A549 (cell line): ENCODE measurements at regions not wholly inside any gene's neighbourhood (a gene's known extent, or its start where the extent isn't known, plus 50 kb on each side); places are given as distances from the start of the nearest gene placed in this dataset.
A peak's percentile ranks its signal among the peaks of the same experiment; 100 is the strongest.

Experiments used
- ATAC-seq, 2 experiments: fragments of 200-7000 bp in 1 of 2; fragments of >200 bp in 1 of 2; cut with Nextera tagmentation in 1 of 2; cut with Tn5 transposase in 1 of 2; 3 replicates each; pipeline versions ENCODE4 v1.8.0 to v1.9.1; 2018 to 2020; ENCODE audit warnings: mild to moderate bottlenecking in 1 of 2, moderate library complexity in 1 of 2
- CTCF ChIA-PET: fragments of 300-600 bp; sonication (Branson Sonifier 250); formaldehyde crosslinking; extraction: SDS; loops from one replicate; lab custom pipeline; 2021; ENCODE audit warnings: antibody characterized with exemption, inconsistent platforms; lab: Yijun Ruan, JAX
- POLR2A ChIA-PET: fragments of 350-600 bp; formaldehyde crosslinking; extraction: SDS; loops from one replicate; lab custom pipeline; 2021; ENCODE audit warnings: antibody characterized with exemption, inconsistent platforms; lab: Yijun Ruan, JAX
- DNase-seq, 2 experiments: peaks; one replicate each; pipeline versions ENCODE4 v3.0.0 to v3.0.0-alpha.2; 2011 to 2016; ENCODE audit warnings: low read depth in 1 of 2, low spot score in 1 of 2
- FAIRE-seq: peaks from 2 replicates; lab custom pipeline; 2011; peaks lifted over from hg19 to GRCh38; lab: Jason Lieb, UNC
- H3K27ac ChIP-seq, 2 experiments: fragments of >200 bp; sonication (Bioruptor Twin); formaldehyde crosslinking; 3 replicates each; pipeline ENCODE4 v1.5.1; 2016 to 2017
- H3K4me1 ChIP-seq: fragments of >200 bp; sonication (Bioruptor Twin); formaldehyde crosslinking; 3 replicates; pipeline ENCODE4 v1.6.1; 2016
- H3K4me2 ChIP-seq: fragments of >200 bp; sonication (Bioruptor Twin); formaldehyde crosslinking; 3 replicates; pipeline ENCODE4 v1.6.1; 2016
- H3K4me3 ChIP-seq: fragments of >200 bp; sonication (Bioruptor Twin); formaldehyde crosslinking; 3 replicates; pipeline ENCODE4 v1.5.1; 2016
- H3K9me3 ChIP-seq: fragments of >200 bp; sonication (Bioruptor Twin); formaldehyde crosslinking; 3 replicates; pipeline ENCODE4 v1.6.1; 2016
- CBX8 ChIP-seq: fragments of 200-600 bp; sonication (generic); IDR thresholded peaks from 2 replicates; pipeline ENCODE4 v1.6.1; 2016
- EHF ChIP-seq: fragments of 250-450 bp; sonication (Bioruptor Pico); IDR thresholded peaks from 2 replicates; pipeline ENCODE4 v1.5.0; 2020; ENCODE audit warnings: mild to moderate bottlenecking
- EHMT2 ChIP-seq: fragments of 200-600 bp; sonication (generic); IDR thresholded peaks from 2 replicates; pipeline ENCODE4 v1.6.1; 2016; ENCODE audit warnings: antibody characterized with exemption, low read depth, mild to moderate bottlenecking, moderate library complexity
- EP300 ChIP-seq, 2 experiments: fragments of >200 bp; sonication (Bioruptor Twin); formaldehyde crosslinking; IDR thresholded peaks; 2 replicates in 1 of 2; 3 replicates in 1 of 2; pipeline ENCODE4 v1.6.1; 2016 to 2017
- FOSL2 ChIP-seq, 2 experiments: fragments of 450-650 bp in 1 of 2; fragments of >200 bp in 1 of 2; sonication (Bioruptor Twin) in 1 of 2; formaldehyde crosslinking; IDR thresholded peaks; 2 replicates each; pipeline versions ENCODE4 v1.5.0 to v1.6.1; 2016 to 2020; ENCODE audit warnings: mild to moderate bottlenecking in 1 of 2, moderate library complexity in 1 of 2
- HOXA7 ChIP-seq: fragments of 250-450 bp; sonication (Bioruptor Pico); IDR thresholded peaks from 2 replicates; pipeline ENCODE4 v1.5.0; 2020; ENCODE audit warnings: mild to moderate bottlenecking, moderate library complexity
- HOXB5 ChIP-seq: fragments of 250-450 bp; sonication (Bioruptor Pico); IDR thresholded peaks from 2 replicates; pipeline ENCODE4 v1.5.0; 2020; ENCODE audit warnings: mild to moderate bottlenecking, moderate library complexity
- JUN ChIP-seq, 2 experiments: fragments of >200 bp; sonication (Bioruptor Twin); formaldehyde crosslinking; IDR thresholded peaks; 2 replicates in 1 of 2; 3 replicates in 1 of 2; pipeline ENCODE4 v1.6.1; 2016 to 2017
- JUNB ChIP-seq: fragments of >200 bp; sonication (Bioruptor Twin); formaldehyde crosslinking; IDR thresholded peaks from 2 replicates; pipeline ENCODE4 v1.6.1; 2016
- KDM1A ChIP-seq: fragments of 200-600 bp; sonication (generic); IDR thresholded peaks from 2 replicates; pipeline ENCODE4 v1.6.1; 2016; ENCODE audit warnings: low read depth, mild to moderate bottlenecking
- MYC ChIP-seq: IDR thresholded peaks from 2 replicates; pipeline ENCODE4 v1.6.1; 2012; ENCODE audit warnings: mild to moderate bottlenecking, inconsistent platforms, low read length, improper control_type of control experiment, borderline replicate concordance
- NFE2L2 ChIP-seq: fragments of 150-350 bp; conservative IDR thresholded peaks from 2 replicates; pipeline ENCODE4 v1.6.1; 2014; ENCODE audit warnings: low read length
- PHF8 ChIP-seq: fragments of 200-600 bp; sonication (generic); IDR thresholded peaks from 2 replicates; pipeline ENCODE4 v1.6.1; 2016; ENCODE audit warnings: low read depth, mild to moderate bottlenecking, antibody characterized with exemption, moderate library complexity, borderline replicate concordance
- RAD21 ChIP-seq, 2 experiments: fragments of >200 bp in 1 of 2; sonication (Bioruptor Twin) in 1 of 2; formaldehyde crosslinking in 1 of 2; IDR thresholded peaks in 1 of 2; conservative IDR thresholded peaks in 1 of 2; 2 replicates in 1 of 2; 3 replicates in 1 of 2; pipeline ENCODE4 v1.6.1; 2012 to 2018; ENCODE audit warnings: inconsistent platforms in 1 of 2
- SMC3 ChIP-seq: fragments of >200 bp; sonication (Bioruptor Twin); formaldehyde crosslinking; IDR thresholded peaks from 3 replicates; pipeline ENCODE4 v1.6.1; 2018; ENCODE audit warnings: inconsistent platforms
- TFCP2L1 ChIP-seq: fragments of 250-450 bp; sonication (Bioruptor Pico); IDR thresholded peaks from 2 replicates; pipeline ENCODE4 v1.5.0; 2021; ENCODE audit warnings: mild to moderate bottlenecking
- TP53 ChIP-seq: fragments of 250-450 bp; sonication (Bioruptor Pico); IDR thresholded peaks from 2 replicates; pipeline ENCODE4 v1.5.0; 2021; ENCODE audit warnings: mild to moderate bottlenecking, moderate library complexity
- ZSCAN20 ChIP-seq: fragments of 250-450 bp; sonication (Bioruptor Pico); IDR thresholded peaks from 2 replicates; pipeline ENCODE4 v1.8.0; 2022; ENCODE audit warnings: mild to moderate bottlenecking, moderate library complexity
- WGBS: methylation state at CpG from one replicate; pipeline ENCODE4 v1.1.6; 2017; ENCODE audit errors: missing lambda C conversion rate; 5-methylcytosine and 5-hydroxymethylcytosine counted together
- TF ChIP-seq, protein P1 (sequence below): IDR thresholded peaks from 2 replicates; pipeline ENCODE4 v1.6.1; 2012; ENCODE audit warnings: low read depth, borderline replicate concordance
- TF ChIP-seq, protein P2 (sequence below): fragments of >200 bp; sonication (Bioruptor Twin); formaldehyde crosslinking; IDR thresholded peaks from 3 replicates; pipeline ENCODE4 v1.5.1; 2016
- TF ChIP-seq, protein P3 (sequence below): fragments of >200 bp; sonication (Bioruptor Twin); formaldehyde crosslinking; IDR thresholded peaks from 3 replicates; pipeline ENCODE4 v1.6.1; 2016

DNA sequence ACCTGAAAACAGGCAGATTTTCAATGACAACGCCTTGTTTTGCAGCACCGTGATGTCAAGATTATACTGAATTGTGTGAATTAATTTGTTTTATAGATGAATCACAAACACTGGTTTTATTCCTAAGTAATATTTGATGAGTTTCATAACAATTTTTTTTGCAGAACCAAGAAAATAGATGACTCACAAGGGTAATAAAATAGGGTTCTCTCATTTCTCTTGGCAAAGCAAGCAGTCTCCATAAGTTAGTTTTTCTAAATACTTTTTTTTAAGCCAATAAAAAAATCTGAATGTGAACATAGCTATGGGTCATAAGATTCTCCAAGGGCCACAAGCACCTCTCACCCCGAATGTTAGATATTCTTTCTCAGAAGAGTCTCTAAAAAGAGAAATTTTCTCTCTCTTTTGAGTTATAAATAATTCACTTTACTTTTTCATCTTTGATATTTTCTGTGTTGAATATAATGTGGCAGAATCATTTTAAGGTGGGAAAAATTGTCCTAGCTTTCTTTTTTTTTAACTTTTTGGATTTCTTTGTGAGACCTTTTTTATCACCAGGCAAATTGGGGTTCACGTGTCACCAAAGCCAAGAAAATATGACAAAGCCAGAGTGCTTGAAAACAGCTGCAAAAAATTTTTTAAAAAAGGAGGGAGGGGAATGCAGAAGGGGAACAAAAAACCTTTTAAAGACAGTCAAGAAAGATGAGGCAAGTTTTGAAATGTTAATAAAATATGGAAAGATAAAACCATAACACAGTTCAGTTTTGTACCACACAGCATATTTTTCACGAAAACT is 174.6 kb upstream of the DAPK1 start (continued):
- no peak for TF ChIP-seq EHMT2

GRCh38 chr9:87323928-87324327 is 173.7 kb upstream of the DAPK1 start:
- H3K4me1 ChIP-seq: peaks cover 7% of the 10 kb centered on the region; the same call in 1 of the 3 replicates
- H3K9me3 ChIP-seq: peaks cover 2% of the 10 kb centered on the region; the same call in 1 of the 3 replicates
- 2% methylated on average over 2 of the region's 2 CpGs for WGBS
- H3K27ac ChIP-seq: no peak overlapping the region
- H3K4me2 ChIP-seq: no peak overlapping the region
- ChIA-PET CTCF (interaction anchor here (0.5 to 6.4 kb wide), 27 partner anchors 8 to 910 kb away, joined by 3 to 102 read pairs (median 4); partner anchors contain the start of gene DAPK1), POLR2A (no interaction called here)
- FAIRE-seq (no peak), DNase-seq (no peak), ATAC-seq (no peak)
- no peak overlapping the region for H3K4me3 ChIP-seq
- TF ChIP-seq CBX8 (no peak), ZSCAN20 (no peak), JUNB (no peak)

- DNase-seq: peak; percentile 31 to 49
- Histone ChIP-seq H3K9me3 (no peaks in the 10 kb centered on the region; the same call in 2 of the 3 replicates), H3K4me3 (no peak overlapping the region), H3K27ac (no peak overlapping the region), H3K4me2 (no peak overlapping the region), H3K4me1 (peaks cover 7% of the 10 kb centered on the region; the same call in 1 of the 3 replicates)
- peak; percentile 73 to 89; a peak in 5 of 6 replicates for ATAC-seq
- CTCF ChIA-PET: interaction anchor here (0.5 to 6.4 kb wide), 48 partner anchors 8 to 911 kb away, joined by 3 to 102 read pairs (median 3); partner anchors contain the start of gene DAPK1
- TF ChIP-seq RAD21 (conservative IDR thresholded peaks at IDR 0.05 in 1 of 2, IDR thresholded peaks at IDR 0.05 in 1 of 2): peak; percentile 91 to 93
- no peak for TF ChIP-seq MYC
- no peak for TF ChIP-seq PHF8
- peak; percentile 88 for TF ChIP-seq SMC3
- TF ChIP-seq, protein P1, sequence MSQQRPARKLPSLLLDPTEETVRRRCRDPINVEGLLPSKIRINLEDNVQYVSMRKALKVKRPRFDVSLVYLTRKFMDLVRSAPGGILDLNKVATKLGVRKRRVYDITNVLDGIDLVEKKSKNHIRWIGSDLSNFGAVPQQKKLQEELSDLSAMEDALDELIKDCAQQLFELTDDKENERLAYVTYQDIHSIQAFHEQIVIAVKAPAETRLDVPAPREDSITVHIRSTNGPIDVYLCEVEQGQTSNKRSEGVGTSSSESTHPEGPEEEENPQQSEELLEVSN: no peak
- no peak for TF ChIP-seq FOSL2 (IDR thresholded peaks at IDR 0.05)
- no peak for TF ChIP-seq FOSL2 (CRISPR knock-in tag; IDR thresholded peaks at IDR 0.05)
- TF ChIP-seq TFCP2L1: no peak
- TF ChIP-seq, protein P2, sequence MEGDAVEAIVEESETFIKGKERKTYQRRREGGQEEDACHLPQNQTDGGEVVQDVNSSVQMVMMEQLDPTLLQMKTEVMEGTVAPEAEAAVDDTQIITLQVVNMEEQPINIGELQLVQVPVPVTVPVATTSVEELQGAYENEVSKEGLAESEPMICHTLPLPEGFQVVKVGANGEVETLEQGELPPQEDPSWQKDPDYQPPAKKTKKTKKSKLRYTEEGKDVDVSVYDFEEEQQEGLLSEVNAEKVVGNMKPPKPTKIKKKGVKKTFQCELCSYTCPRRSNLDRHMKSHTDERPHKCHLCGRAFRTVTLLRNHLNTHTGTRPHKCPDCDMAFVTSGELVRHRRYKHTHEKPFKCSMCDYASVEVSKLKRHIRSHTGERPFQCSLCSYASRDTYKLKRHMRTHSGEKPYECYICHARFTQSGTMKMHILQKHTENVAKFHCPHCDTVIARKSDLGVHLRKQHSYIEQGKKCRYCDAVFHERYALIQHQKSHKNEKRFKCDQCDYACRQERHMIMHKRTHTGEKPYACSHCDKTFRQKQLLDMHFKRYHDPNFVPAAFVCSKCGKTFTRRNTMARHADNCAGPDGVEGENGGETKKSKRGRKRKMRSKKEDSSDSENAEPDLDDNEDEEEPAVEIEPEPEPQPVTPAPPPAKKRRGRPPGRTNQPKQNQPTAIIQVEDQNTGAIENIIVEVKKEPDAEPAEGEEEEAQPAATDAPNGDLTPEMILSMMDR: peak; percentile 85
- 2% methylated on average over 5 of the region's 5 CpGs for WGBS
- FAIRE-seq: peak; percentile 93
- POLR2A ChIA-PET: no interaction called here
These were observed 173.0 kb upstream of the DAPK1 start for GRCh38 chr9:87324613-87325194.

GRCh38 chr9:87327575-87328125 is 170.0 kb upstream of the DAPK1 start:
- TF ChIP-seq, protein P3, sequence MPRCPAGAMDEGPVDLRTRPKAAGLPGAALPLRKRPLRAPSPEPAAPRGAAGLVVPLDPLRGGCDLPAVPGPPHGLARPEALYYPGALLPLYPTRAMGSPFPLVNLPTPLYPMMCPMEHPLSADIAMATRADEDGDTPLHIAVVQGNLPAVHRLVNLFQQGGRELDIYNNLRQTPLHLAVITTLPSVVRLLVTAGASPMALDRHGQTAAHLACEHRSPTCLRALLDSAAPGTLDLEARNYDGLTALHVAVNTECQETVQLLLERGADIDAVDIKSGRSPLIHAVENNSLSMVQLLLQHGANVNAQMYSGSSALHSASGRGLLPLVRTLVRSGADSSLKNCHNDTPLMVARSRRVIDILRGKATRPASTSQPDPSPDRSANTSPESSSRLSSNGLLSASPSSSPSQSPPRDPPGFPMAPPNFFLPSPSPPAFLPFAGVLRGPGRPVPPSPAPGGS: no peak
- TF ChIP-seq JUNB: no peak
- no peak for TF ChIP-seq EP300 (IDR thresholded peaks at IDR 0.05)
- no peak for TF ChIP-seq ZSCAN20
- TF ChIP-seq PHF8: no peak
- no peak for TF ChIP-seq HOXB5 (CRISPR knock-in tag)
- no peak for TF ChIP-seq TP53 (CRISPR knock-in tag)
- no peak for TF ChIP-seq KDM1A
- no peak for TF ChIP-seq HOXA7
- TF ChIP-seq JUN (IDR thresholded peaks at IDR 0.05): no peak
- no peak for TF ChIP-seq NFE2L2
- TF ChIP-seq EHF (CRISPR knock-in tag): no peak
- no peak for TF ChIP-seq CBX8
- DNase-seq: no peak
- Histone ChIP-seq H3K9me3 (peaks cover 26% of the 10 kb centered on the region), H3K4me2 (peak overlapping the region; percentile 31; the same call in 1 of the 3 replicates), H3K4me1 (peaks cover 7% of the 10 kb centered on the region; the same call in 1 of the 3 replicates), H3K27ac (no peak overlapping the region), H3K4me3 (no peak overlapping the region)
- 64% methylated on average over 3 of the region's 3 CpGs for WGBS
- CTCF ChIA-PET: interaction anchor here (4.9 kb wide), 1 partner anchor 914 kb away, joined by 47 read pairs; no protein-coding TSS in a partner anchor
- FAIRE-seq: no peak
- POLR2A ChIA-PET: no interaction called here
- ATAC-seq: peak in 1 of 2 experiments; percentile 67; a peak in 1 of 6 replicates
